Keratinocyte (primary cell): ENCODE measurements at regions not wholly inside any gene's neighbourhood (a gene's known extent, or its start where the extent isn't known, plus 50 kb on each side); places are given as distances from the start of the nearest gene placed in this dataset.

Experiments
- CTCF ChIP-seq, 3 experiments: IDR thresholded peaks in 1 of 3; conservative IDR thresholded peaks in 1 of 3; optimal IDR thresholded peaks in 1 of 3; 2 replicates in 2 of 3; 3 replicates in 1 of 3; pipeline versions ENCODE3 to v1.5.1; 2011; ENCODE audit warnings: low read length in 3 of 3, mild to moderate bottlenecking in 3 of 3, moderate library complexity in 2 of 3, control low read depth in 1 of 3, inconsistent platforms in 1 of 3; ENCODE audit not compliant: insufficient read depth in 2 of 3; ENCODE audit errors: extremely low read depth in 1 of 3
- EZH2 ChIP-seq: IDR thresholded peaks from one replicate; pipeline ENCODE4 v1.6.1; 2012; ENCODE audit warnings: inconsistent platforms, mild to moderate bottlenecking, low read length, moderate library complexity

GRCh38 chr4:100117750-100118149, 72.5 kb downstream of the DDIT4L start:
- TF ChIP-seq CTCF (optimal IDR thresholded peaks at IDR 0.05 in 1 of 3, IDR thresholded peaks at IDR 0.05 in 1 of 3, conservative IDR thresholded peaks at IDR 0.05 in 1 of 3; ENCODE audit: extremely low read depth in 1 of 3, insufficient read depth in 2 of 3, low read length in 3 of 3): no peak
- TF ChIP-seq EZH2: no peak
